Right renal cortex interstitium (tissue), 3 donors: ENCODE measurements at regions not wholly inside any gene's neighbourhood (a gene's known extent, or its start where the extent isn't known, plus 50 kb on each side); places are given as distances from the start of the nearest gene placed in this dataset.
"Not testable (repeated sequence)": the region's sequence is repeated elsewhere in the genome, so short reads cannot be mapped to it uniquely, and the experiment has no call there.

ENCODE experiments used
- DNase-seq, 3 donors: peaks; one replicate each; pipeline ENCODE4 v3.0.0-alpha.2; 2013; ENCODE audit warnings: low read depth in 3 of 3, low spot score in 2 of 3

- no peak for DNase-seq
Observed at GRCh38 chr4:25474690-25475089, 97.6 kb downstream of the ANAPC4 start.

- no peak for DNase-seq
Observed at GRCh38 chr4:25477221-25477620, 100.2 kb downstream of the ANAPC4 start.

- DNase-seq = no peak
Observed at GRCh38 chr4:25481648-25482047, 104.6 kb downstream of the ANAPC4 start.

GRCh38 chr4:25484243-25484721 is 107.2 kb downstream of the ANAPC4 start:
- no peak for DNase-seq

- no peak for DNase-seq
Observed at GRCh38 chr4:25485104-25485503, 108.0 kb downstream of the ANAPC4 start.

GRCh38 chr4:25486171-25486570 is 109.1 kb downstream of the ANAPC4 start:
- no peak for DNase-seq

GRCh38 chr4:25487155-25487554 is 110.1 kb downstream of the ANAPC4 start:
- no peak for DNase-seq

GRCh38 chr4:25489253-25489797 is 112.3 kb downstream of the ANAPC4 start:
- DNase-seq = no peak

GRCh38 chr4:25493466-25493865 is 116.4 kb downstream of the ANAPC4 start:
- DNase-seq = no peak

- DNase-seq = no peak
Observed at GRCh38 chr4:25494166-25494565, 117.1 kb downstream of the ANAPC4 start.

- DNase-seq = no peak
Observed at GRCh38 chr4:25500626-25501316, 123.7 kb downstream of the ANAPC4 start.

GRCh38 chr4:25502115-25502514 is 125.1 kb downstream of the ANAPC4 start:
- DNase-seq = no peak

GRCh38 chr4:25503779-25504178 is 126.7 kb downstream of the ANAPC4 start:
- no peak for DNase-seq

- no peak for DNase-seq
Observed at GRCh38 chr4:25504932-25505636, 128.0 kb downstream of the ANAPC4 start.

GRCh38 chr4:25505637-25505991 is 128.6 kb downstream of the ANAPC4 start:
- no peak for DNase-seq

- DNase-seq = no peak
Observed at GRCh38 chr4:25506032-25506571, 129.0 kb downstream of the ANAPC4 start.

GRCh38 chr4:25509646-25510045 is 132.6 kb downstream of the ANAPC4 start:
- no peak for DNase-seq

GRCh38 chr4:25511823-25512222 is 134.8 kb downstream of the ANAPC4 start:
- not testable (repeated sequence) for DNase-seq

GRCh38 chr4:25513814-25514213 is 136.8 kb downstream of the ANAPC4 start:
- DNase-seq = no peak

- no peak for DNase-seq
Observed at GRCh38 chr4:25523405-25523804, 132.2 kb upstream of the SLC34A2 start.

GRCh38 chr4:25524663-25525062 is 131.0 kb upstream of the SLC34A2 start:
- DNase-seq = no peak

GRCh38 chr4:25525896-25526295 is 129.8 kb upstream of the SLC34A2 start:
- no peak for DNase-seq
